ENCODE measurements at regions not wholly inside any gene's neighbourhood (a gene's known extent, or its start where the extent isn't known, plus 50 kb on each side); places are given as distances from the start of the nearest gene placed in this dataset.

DNA sequence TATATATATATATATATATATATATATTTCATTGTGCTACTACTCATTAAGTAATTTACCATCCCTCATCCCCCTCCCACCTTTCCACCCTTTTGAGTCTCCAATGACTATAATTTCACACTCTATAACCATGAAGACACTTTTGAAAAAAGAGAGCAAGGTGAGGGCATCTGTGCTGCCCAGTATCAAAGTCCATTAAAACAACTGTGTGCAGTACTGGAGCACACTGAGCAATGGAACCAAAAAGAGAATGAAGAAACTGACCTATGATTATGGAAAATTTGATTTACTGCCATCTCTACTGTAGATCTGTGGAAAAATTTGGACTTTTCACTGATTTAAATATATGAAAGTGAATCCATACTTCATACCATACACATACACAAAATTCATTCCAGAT, 217.9 kb downstream of the COL4A1 start:
- TF ChIP-seq, protein P1, sequence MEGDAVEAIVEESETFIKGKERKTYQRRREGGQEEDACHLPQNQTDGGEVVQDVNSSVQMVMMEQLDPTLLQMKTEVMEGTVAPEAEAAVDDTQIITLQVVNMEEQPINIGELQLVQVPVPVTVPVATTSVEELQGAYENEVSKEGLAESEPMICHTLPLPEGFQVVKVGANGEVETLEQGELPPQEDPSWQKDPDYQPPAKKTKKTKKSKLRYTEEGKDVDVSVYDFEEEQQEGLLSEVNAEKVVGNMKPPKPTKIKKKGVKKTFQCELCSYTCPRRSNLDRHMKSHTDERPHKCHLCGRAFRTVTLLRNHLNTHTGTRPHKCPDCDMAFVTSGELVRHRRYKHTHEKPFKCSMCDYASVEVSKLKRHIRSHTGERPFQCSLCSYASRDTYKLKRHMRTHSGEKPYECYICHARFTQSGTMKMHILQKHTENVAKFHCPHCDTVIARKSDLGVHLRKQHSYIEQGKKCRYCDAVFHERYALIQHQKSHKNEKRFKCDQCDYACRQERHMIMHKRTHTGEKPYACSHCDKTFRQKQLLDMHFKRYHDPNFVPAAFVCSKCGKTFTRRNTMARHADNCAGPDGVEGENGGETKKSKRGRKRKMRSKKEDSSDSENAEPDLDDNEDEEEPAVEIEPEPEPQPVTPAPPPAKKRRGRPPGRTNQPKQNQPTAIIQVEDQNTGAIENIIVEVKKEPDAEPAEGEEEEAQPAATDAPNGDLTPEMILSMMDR (IDR thresholded peaks at IDR 0.05) = no peak
- no peak for TF ChIP-seq POLR2A (IDR thresholded peaks at IDR 0.05)
- TF ChIP-seq POLR2AphosphoS5 (IDR thresholded peaks at IDR 0.05; ENCODE audit: insufficient read depth in 1 of 2, low read depth in 1 of 2) = no peak

Data from vagina (tissue), 2 donors.